IMR-90 (cell line): ENCODE measurements at regions not wholly inside any gene's neighbourhood (a gene's known extent, or its start where the extent isn't known, plus 50 kb on each side); places are given as distances from the start of the nearest gene placed in this dataset.

Source experiments
- ATAC-seq: fragments of 200-7000 bp; cut with Tn5 transposase; 2 replicates; pipeline ENCODE4 v1.9.1; 2020; ENCODE audit warnings: low read depth, mild to moderate bottlenecking, moderate library complexity
- BruUV-seq: library from RNA; stranded (reverse); fragments of 400-500 nt; replicated peaks from 2 replicates; lab custom pipeline; 2021; lab: Mats Ljungman, UMichigan
- CTCF ChIA-PET: fragments of 300-600 bp; formaldehyde crosslinking; extraction: SDS; loops from one replicate; lab custom pipeline; 2021; ENCODE audit warnings: antibody characterized with exemption; lab: Yijun Ruan, JAX
- POLR2A ChIA-PET: fragments of 300-600 bp; sonication (Branson Sonifier 250); formaldehyde crosslinking; loops from one replicate; lab custom pipeline; 2022; ENCODE audit warnings: antibody characterized with exemption; ENCODE audit not compliant: unreplicated experiment; lab: Charles Lee
- DNase-seq: peaks from one replicate; pipeline ENCODE4 v3.0.0; 2013
- H2AFZ ChIP-seq: replicated peaks from 2 replicates; pipeline ENCODE3; 2013; ENCODE audit warnings: low read length, mild to moderate bottlenecking; ENCODE audit not compliant: poor library complexity
- H2AK5ac ChIP-seq: 2 replicates; pipeline ENCODE4 v1.6.1; 2013; ENCODE audit warnings: low read depth, low read length, inconsistent platforms
- H2AK9ac ChIP-seq: replicated peaks from 2 replicates; pipeline ENCODE3; 2013; ENCODE audit warnings: mild to moderate bottlenecking, low read depth, low read length, moderate library complexity; ENCODE audit not compliant: poor library complexity
- H2BK120ac ChIP-seq: 2 replicates; pipeline ENCODE4 v1.6.1; 2013; ENCODE audit warnings: low read depth, low read length, inconsistent platforms
- H2BK15ac ChIP-seq: 3 replicates; pipeline ENCODE4 v1.6.1; 2013; ENCODE audit warnings: low read depth, low read length, inconsistent platforms
- H2BK20ac ChIP-seq: 2 replicates; pipeline ENCODE4 v1.6.1; 2013; ENCODE audit warnings: low read depth, mild to moderate bottlenecking, inconsistent platforms, low read length, moderate library complexity
- H2BK5ac ChIP-seq: 2 replicates; pipeline ENCODE4 v1.6.1; 2013; ENCODE audit warnings: mild to moderate bottlenecking, low read depth, low read length, inconsistent platforms; ENCODE audit not compliant: poor library complexity, severe bottlenecking
- H3K14ac ChIP-seq: replicated peaks from 2 replicates; pipeline ENCODE4 v1.6.1; 2013; ENCODE audit warnings: low read depth, low read length, inconsistent platforms
- H3K18ac ChIP-seq: 2 replicates; pipeline ENCODE4 v1.6.1; 2013; ENCODE audit warnings: low read depth, low read length, control low read depth
- H3K23ac ChIP-seq: 2 replicates; pipeline ENCODE4 v1.6.1; 2013; ENCODE audit warnings: low read depth, low read length, inconsistent platforms
- H3K27ac ChIP-seq: 2 replicates; pipeline ENCODE4 v1.5.1; 2013; ENCODE audit warnings: mild to moderate bottlenecking, control low read depth, low read length; ENCODE audit not compliant: insufficient read depth
- H3K27me3 ChIP-seq: 2 replicates; pipeline ENCODE4 v1.6.1; 2013; ENCODE audit warnings: low read length; ENCODE audit not compliant: control insufficient read depth, insufficient read depth
- H3K36me3 ChIP-seq: 2 replicates; pipeline ENCODE4 v1.6.1; 2013; ENCODE audit warnings: low read length, mixed read lengths; ENCODE audit not compliant: control insufficient read depth, insufficient read depth
- H3K4ac ChIP-seq: 2 replicates; pipeline ENCODE4 v1.6.1; 2013; ENCODE audit warnings: low read depth, low read length, inconsistent platforms
- H3K4me1 ChIP-seq: 2 replicates; pipeline ENCODE4 v1.6.1; 2013; ENCODE audit warnings: low read length, mixed read lengths; ENCODE audit not compliant: control insufficient read depth, insufficient read depth
- H3K4me2 ChIP-seq: 2 replicates; pipeline ENCODE4 v1.6.1; 2013; ENCODE audit warnings: low read depth, mild to moderate bottlenecking, control low read depth, low read length, moderate library complexity
- H3K4me3 ChIP-seq: 2 replicates; pipeline ENCODE4 v1.5.1; 2013; ENCODE audit warnings: low read depth, mild to moderate bottlenecking, control low read depth, low read length, moderate library complexity; ENCODE audit not compliant: insufficient read depth
- H3K56ac ChIP-seq: 2 replicates; pipeline ENCODE4 v1.6.1; 2013; ENCODE audit warnings: low read length, inconsistent platforms; ENCODE audit not compliant: insufficient read depth; ENCODE audit errors: extremely low read depth
- H3K79me1 ChIP-seq, 2 experiments: 2 replicates each; pipeline ENCODE4 v1.6.1; 2013; ENCODE audit warnings: low read length in 2 of 2, inconsistent platforms in 1 of 2, low read depth in 1 of 2
- H3K9ac ChIP-seq: 2 replicates; pipeline ENCODE4 v1.6.1; 2013; ENCODE audit warnings: low read depth, low read length, control low read depth
- H3K9me1 ChIP-seq: 2 replicates; pipeline ENCODE4 v1.6.1; 2013; ENCODE audit warnings: low read length, inconsistent platforms; ENCODE audit not compliant: insufficient read depth
- H3K9me3 ChIP-seq: 2 replicates; pipeline ENCODE4 v1.6.1; 2013; ENCODE audit warnings: low read length; ENCODE audit not compliant: control insufficient read depth, insufficient read depth
- H4K20me1 ChIP-seq: 2 replicates; pipeline ENCODE4 v1.6.1; 2013; ENCODE audit warnings: low read length, inconsistent platforms; ENCODE audit not compliant: insufficient read depth
- H4K5ac ChIP-seq: 2 replicates; pipeline ENCODE4 v1.6.1; 2013; ENCODE audit warnings: mild to moderate bottlenecking, low read depth, low read length, control low read depth
- H4K8ac ChIP-seq, 2 experiments: 2 replicates each; pipeline ENCODE4 v1.6.1; 2013; ENCODE audit warnings: low read depth in 2 of 2, low read length in 2 of 2, control low read depth in 1 of 2, inconsistent platforms in 1 of 2
- H4K91ac ChIP-seq: 2 replicates; pipeline ENCODE4 v1.6.1; 2013; ENCODE audit warnings: low read depth, low read length, inconsistent platforms; ENCODE audit not compliant: insufficient read depth
- BHLHE40 ChIP-seq: fragments of 150-350 bp; IDR thresholded peaks from 2 replicates; pipeline ENCODE4 v1.6.1; 2016; ENCODE audit warnings: mild to moderate bottlenecking, low read depth, low read length
- CEBPB ChIP-seq: IDR thresholded peaks from 2 replicates; pipeline ENCODE4 v1.6.1; 2012; ENCODE audit warnings: low read depth, low read length, improper control_type of control experiment
- CHD1 ChIP-seq: IDR thresholded peaks from 2 replicates; pipeline ENCODE4 v1.6.1; 2012; ENCODE audit warnings: low read depth, low read length, improper control_type of control experiment
- CTCF ChIP-seq: conservative IDR thresholded peaks from 2 replicates; pipeline ENCODE4 v1.5.1; 2012; ENCODE audit warnings: mild to moderate bottlenecking, low read depth, low read length, improper control_type of control experiment
- ELK1 ChIP-seq: fragments of 150-350 bp; IDR thresholded peaks from 2 replicates; pipeline ENCODE4 v1.6.1; 2016; ENCODE audit warnings: low read depth, mild to moderate bottlenecking, low read length, moderate library complexity, borderline replicate concordance
- FOS ChIP-seq: fragments of 150-350 bp; IDR thresholded peaks from 2 replicates; pipeline ENCODE4 v1.6.1; 2016; ENCODE audit warnings: low read depth, low read length
- MAFK ChIP-seq: IDR thresholded peaks from 2 replicates; pipeline ENCODE4 v1.6.1; 2012; ENCODE audit warnings: low read depth, low read length, improper control_type of control experiment
- MAZ ChIP-seq: IDR thresholded peaks from 2 replicates; pipeline ENCODE4 v1.6.1; 2012; ENCODE audit warnings: low read depth, mild to moderate bottlenecking, low read length, improper control_type of control experiment, moderate library complexity, borderline replicate concordance
- MXI1 ChIP-seq: IDR thresholded peaks from 2 replicates; pipeline ENCODE4 v1.6.1; 2012; ENCODE audit warnings: low read depth, mild to moderate bottlenecking, low read length, moderate library complexity, borderline replicate concordance
- NFE2L2 ChIP-seq: fragments of 150-350 bp; IDR thresholded peaks from 2 replicates; pipeline ENCODE4 v1.6.1; 2016; ENCODE audit warnings: low read depth, mild to moderate bottlenecking, low read length
- POLR2A ChIP-seq: IDR thresholded peaks from 2 replicates; pipeline ENCODE4 v1.6.1; 2012; ENCODE audit warnings: mild to moderate bottlenecking, low read depth, low read length
- RAD21 ChIP-seq: IDR thresholded peaks from 2 replicates; pipeline ENCODE4 v1.6.1; 2012; ENCODE audit warnings: low read length, improper control_type of control experiment
- RCOR1 ChIP-seq: IDR thresholded peaks from 2 replicates; pipeline ENCODE4 v1.6.1; 2012; ENCODE audit warnings: mild to moderate bottlenecking, low read length, improper control_type of control experiment; ENCODE audit not compliant: insufficient replicate concordance
- RFX5 ChIP-seq: IDR thresholded peaks from 2 replicates; pipeline ENCODE4 v1.8.0; 2012; ENCODE audit warnings: low read depth, mild to moderate bottlenecking, low read length, moderate library complexity
- SMC3 ChIP-seq: fragments of 150-350 bp; IDR thresholded peaks from 2 replicates; pipeline ENCODE4 v1.6.1; 2016; ENCODE audit warnings: low read depth, mild to moderate bottlenecking, antibody characterized with exemption, low read length, moderate library complexity
- USF2 ChIP-seq: fragments of 150-350 bp; IDR thresholded peaks from 2 replicates; pipeline ENCODE4 v1.6.1; 2017; ENCODE audit warnings: mild to moderate bottlenecking, antibody characterized with exemption, low read length, low read depth
- WGBS, 2 experiments: methylation state at CpG; one replicate each; pipeline versions ENCODE4 v1.1.5 to v1.1.7; 2013; ENCODE audit warnings: missing lambda C conversion rate in 2 of 2; ENCODE audit not compliant: insufficient read length in 1 of 2; ENCODE audit errors: extremely low coverage in 2 of 2; 5-methylcytosine and 5-hydroxymethylcytosine counted together
- dilution Hi-C: fragments of 300-500 bp; cut with HindIII; formaldehyde crosslinking; loops from one replicate; pipeline ENCODE4 v1.14.3; 2018; ENCODE audit warnings: low sequenced_read_pairs; ENCODE audit not compliant: unreplicated experiment
- in situ Hi-C: fragments of 300-500 bp; cut with MboI; formaldehyde crosslinking; loops from 3 replicates; pipeline ENCODE4 v1.14.3; 2019; ENCODE audit warnings: low sequenced_read_pairs, inconsistent platforms, mixed read lengths
- intact Hi-C: fragments of 100-400 bp; cut with micrococcal nuclease; formaldehyde crosslinking; loops from 2 replicates; pipeline ENCODE4 v1.10.0; 2022

- no peak overlapping the region for H3K4ac ChIP-seq
- no peak overlapping the region for H3K18ac ChIP-seq
- no peak overlapping the region for H4K91ac ChIP-seq
- H3K4me2 ChIP-seq, result no peak overlapping the region
- no TSS peak for BruUV-seq
- H3K27me3 ChIP-seq, result no peaks in the 10 kb centered on the region
- no peak for ATAC-seq
- H2BK20ac ChIP-seq, result no peak overlapping the region
- H2AK5ac ChIP-seq, result no peak overlapping the region
- dilution Hi-C loops, result no loop called here
- no CpG with 5 or more reads among the region's 5 CpGs for WGBS, 2 experiments
- no peak overlapping the region for H3K9ac ChIP-seq
- H3K27ac ChIP-seq, result no peak overlapping the region
- no peak overlapping the region for H3K56ac ChIP-seq
- ChIA-PET POLR2A (no interaction called here), CTCF (no interaction called here)
- in situ Hi-C loops, result no loop called here
- no peak for TF ChIP-seq NFE2L2
- TF ChIP-seq CTCF, result no peak
- TF ChIP-seq MAFK, result no peak
- no peak for TF ChIP-seq RAD21
- TF ChIP-seq USF2, result no peak
- TF ChIP-seq RCOR1, result no peak
- TF ChIP-seq MXI1, result no peak
- no peak for TF ChIP-seq MAZ
- no peak for TF ChIP-seq RFX5
- TF ChIP-seq ELK1, result no peak
- no peak for TF ChIP-seq SMC3
- no peak for TF ChIP-seq CEBPB
- TF ChIP-seq POLR2A, result no peak
- no peak for TF ChIP-seq CHD1
- no peak for TF ChIP-seq BHLHE40
- no peak for TF ChIP-seq FOS
- no peak overlapping the region for H4K5ac ChIP-seq
- H2AFZ ChIP-seq, result no peak overlapping the region
- H4K8ac ChIP-seq, result no peak overlapping the region
- no peaks in the 10 kb centered on the region for H3K9me1 ChIP-seq
- no peak overlapping the region for H2BK5ac ChIP-seq
- no peak overlapping the region for H3K4me3 ChIP-seq
- no peaks in the 10 kb centered on the region for H3K79me1 ChIP-seq
- H3K14ac ChIP-seq, result no peak overlapping the region
- H2AK9ac ChIP-seq, result no peak overlapping the region
- DNase-seq, result no peak
- no peaks in the 10 kb centered on the region for H4K20me1 ChIP-seq
- no peak overlapping the region for H2BK120ac ChIP-seq
- H2BK15ac ChIP-seq, result no peak overlapping the region
- H3K36me3 ChIP-seq, result no peaks in the 10 kb centered on the region
- intact Hi-C loops, result no loop called here
- H3K9me3 ChIP-seq, result no peaks in the 10 kb centered on the region
- no peaks in the 10 kb centered on the region for H3K4me1 ChIP-seq
- H3K23ac ChIP-seq, result no peak overlapping the region
These were observed 128.0 kb upstream of the FOXB1 start for GRCh38 chr15:59876140-59876539.
